ENCODE measurements at regions not wholly inside any gene's neighbourhood (a gene's known extent, or its start where the extent isn't known, plus 50 kb on each side); places are given as distances from the start of the nearest gene placed in this dataset.

- ATAC-seq (peak; percentile 62), FAIRE-seq (no peak), DNase-seq (ENCODE audit: low read depth, low spot score) (no peak)
- ChIA-PET SMC1A (ENCODE audit: uncharacterized antibody, unreplicated experiment) (no interaction called here), RAD21 (ENCODE audit: unreplicated experiment) (no interaction called here), POLR2A (no interaction called here), CTCF (interaction anchor here (0.5 kb wide), 1 partner anchor 875 kb away, joined by 3 read pairs; no protein-coding TSS in a partner anchor)
- in situ Hi-C loops (cut with MboI) = no loop called here
- 22% methylated on average over 6 of the region's 6 CpGs for WGBS (ENCODE audit: insufficient coverage, insufficient replicate concordance, low lambda C conversion rate, missing lambda C conversion rate)
- Histone ChIP-seq H3K79me2 (ENCODE audit: control insufficient read depth, insufficient read depth, low read length) (no peaks in the 10 kb centered on the region), H3K9ac (ENCODE audit: control insufficient read depth, insufficient read depth, low read length) (no peak overlapping the region), H3K36me3 (ENCODE audit: control insufficient read depth in 2 of 2, insufficient read depth in 2 of 2, low read length in 1 of 2) (no peaks in the 10 kb centered on the region), H2AFZ (ENCODE audit: control insufficient read depth, low read depth, low read length) (peak overlapping the region; percentile 18), H3K9me3 (replicated peaks; ENCODE audit: control insufficient read depth, insufficient read depth, low read length) (no peaks in the 10 kb centered on the region), H4K20me1 (ENCODE audit: control insufficient read depth, insufficient read depth) (no peaks in the 10 kb centered on the region), H3K4me2 (ENCODE audit: control insufficient read depth, insufficient read depth) (peak overlapping the region; percentile 59; the same call in 1 of the 2 replicates), H3K4me1 (ENCODE audit: control insufficient read depth, insufficient read depth, low read length) (no peaks in the 10 kb centered on the region), H3K4me3 (peak overlapping the region; percentile 47; the same call in 1 of the 2 replicates), H3K27ac (ENCODE audit: control insufficient read depth, insufficient read depth) (no peak overlapping the region), H3K27me3 (replicated peaks in 1 of 2; ENCODE audit: control insufficient read depth in 2 of 2, insufficient read depth in 2 of 2, low read length in 1 of 2) (no peaks in the 10 kb centered on the region)
- intact Hi-C loops (cut with micrococcal nuclease; ENCODE audit: unreplicated experiment) = no loop called here
- no TSS peak for BruUV-seq (replicated peaks)
- TF ChIP-seq ATF7 (IDR thresholded peaks at IDR 0.05; ENCODE audit: low read depth) (0 out of 2 replicates have a peak, but pooled peaks have one; percentile 28), MAX (IDR thresholded peaks at IDR 0.05; ENCODE audit: low read depth, low read length) (no peak), ZBTB33 (IDR thresholded peaks at IDR 0.05) (no peak), RAD21 (IDR thresholded peaks at IDR 0.05; ENCODE audit: insufficient read depth, low read depth, low read length) (no peak)
Observed at GRCh38 chr18:55981712-55982475, 393.9 kb upstream of the TCF4 start.

GRCh38 chr18:55974521-55974920 lies 386.5 kb upstream of the TCF4 start:
- WGBS (ENCODE audit: insufficient coverage, insufficient replicate concordance, low lambda C conversion rate, missing lambda C conversion rate) = 1% methylated on average over 3 of the region's 3 CpGs
- ChIA-PET CTCF (no interaction called here), POLR2A (no interaction called here), RAD21 (ENCODE audit: unreplicated experiment) (no interaction called here), SMC1A (ENCODE audit: uncharacterized antibody, unreplicated experiment) (no interaction called here)
- no peak overlapping the region for H3K9ac ChIP-seq (ENCODE audit: control insufficient read depth, insufficient read depth, low read length)
- H2AFZ ChIP-seq (ENCODE audit: control insufficient read depth, low read depth, low read length) = no peak overlapping the region
- FAIRE-seq (no peak), DNase-seq (ENCODE audit: low read depth, low spot score) (no peak), ATAC-seq (no peak)
- H3K4me2 ChIP-seq (ENCODE audit: control insufficient read depth, insufficient read depth) = no peak overlapping the region
- no peaks in the 10 kb centered on the region for H3K79me2 ChIP-seq (ENCODE audit: control insufficient read depth, insufficient read depth, low read length)
- H3K4me3 ChIP-seq = no peak overlapping the region
- intact Hi-C loops (cut with micrococcal nuclease; ENCODE audit: unreplicated experiment) = no loop called here
- in situ Hi-C loops (cut with MboI) = no loop called here
- no peaks in the 10 kb centered on the region for H3K36me3 ChIP-seq (ENCODE audit: control insufficient read depth in 2 of 2, insufficient read depth in 2 of 2, low read length in 1 of 2)
- no peaks in the 10 kb centered on the region for H3K9me3 ChIP-seq (replicated peaks; ENCODE audit: control insufficient read depth, insufficient read depth, low read length)
- no TSS peak for BruUV-seq (replicated peaks)
- no peak overlapping the region for H3K27ac ChIP-seq (ENCODE audit: control insufficient read depth, insufficient read depth)
- H4K20me1 ChIP-seq (ENCODE audit: control insufficient read depth, insufficient read depth) = no peaks in the 10 kb centered on the region
- no peaks in the 10 kb centered on the region for H3K27me3 ChIP-seq (replicated peaks in 1 of 2; ENCODE audit: control insufficient read depth in 2 of 2, insufficient read depth in 2 of 2, low read length in 1 of 2)
- H3K4me1 ChIP-seq (ENCODE audit: control insufficient read depth, insufficient read depth, low read length) = no peaks in the 10 kb centered on the region
- TF ChIP-seq YBX1 (IDR thresholded peaks at IDR 0.05) = no peak
- no peak for TF ChIP-seq ESRRA (IDR thresholded peaks at IDR 0.05; ENCODE audit: low read length)
- TF ChIP-seq DPF2 (IDR thresholded peaks at IDR 0.05) = no peak
- TF ChIP-seq HDAC2 (IDR thresholded peaks at IDR 0.05) = no peak
- TF ChIP-seq FOS (IDR thresholded peaks at IDR 0.05; ENCODE audit: borderline replicate concordance, extremely low read depth, insufficient read length) = no peak
- no peak for TF ChIP-seq E2F8 (IDR thresholded peaks at IDR 0.05; ENCODE audit: low read depth, partially characterized antibody)
